Neural cell (in vitro differentiated cells): ENCODE measurements at regions not wholly inside any gene's neighbourhood (a gene's known extent, or its start where the extent isn't known, plus 50 kb on each side); places are given as distances from the start of the nearest gene placed in this dataset.

Experiments used
- H2AFZ ChIP-seq: fragments of 200-600, 300-800 bp; sonication (generic), shearing (Covaris generic); 2 replicates; pipeline ENCODE4 v1.6.0; 2014; ENCODE audit warnings: low read depth, mild to moderate bottlenecking, antibody characterized with exemption, low read length, moderate library complexity
- H3F3A ChIP-seq: fragments of 200-600 bp; shearing (Covaris generic); 2 replicates; pipeline ENCODE4 v1.6.1; 2016; ENCODE audit warnings: mild to moderate bottlenecking, moderate library complexity, mixed read lengths, antibody characterized with exemption, low read length; ENCODE audit not compliant: insufficient read depth, poor library complexity, severe bottlenecking
- H3K27ac ChIP-seq: fragments of 200-600, 300-800 bp; sonication (generic), shearing (Covaris generic); 2 replicates; pipeline ENCODE4 v1.5.1; 2014; ENCODE audit warnings: mild to moderate bottlenecking, low read length, moderate library complexity
- H3K27me3 ChIP-seq: fragments of 300-800, 200-600 bp; sonication (generic), shearing (Covaris generic); 2 replicates; pipeline ENCODE4 v1.6.0; 2014; ENCODE audit warnings: mild to moderate bottlenecking, low read depth, low read length, moderate library complexity; ENCODE audit not compliant: insufficient read depth
- H3K36me3 ChIP-seq: fragments of 300-800, 200-600 bp; sonication (generic), shearing (Covaris generic); 2 replicates; pipeline ENCODE4 v1.5.1; 2014; ENCODE audit warnings: mild to moderate bottlenecking, antibody characterized with exemption, low read length, moderate library complexity; ENCODE audit not compliant: insufficient read depth
- H3K4me2 ChIP-seq: fragments of 300-800, 200-600 bp; sonication (generic), shearing (Covaris generic); 2 replicates; pipeline ENCODE4 v1.6.0; 2014; ENCODE audit warnings: mild to moderate bottlenecking, low read length
- H3K4me3 ChIP-seq: fragments of 300-800, 200-600 bp; sonication (generic), shearing (Covaris generic); 2 replicates; pipeline ENCODE4 v1.5.1; 2014; ENCODE audit warnings: mild to moderate bottlenecking, low read length, moderate library complexity
- H3K79me2 ChIP-seq: fragments of 200-600 bp; shearing (Covaris generic); replicated peaks from 2 replicates; pipeline ENCODE4 v1.6.0; 2014; ENCODE audit warnings: mild to moderate bottlenecking, low read length, moderate library complexity; ENCODE audit not compliant: insufficient read depth
- H3K9ac ChIP-seq: fragments of 300-800, 200-600 bp; sonication (generic), shearing (Covaris generic); 2 replicates; pipeline ENCODE4 v1.6.1; 2016; ENCODE audit warnings: mild to moderate bottlenecking, low read length, mixed read lengths
- H3K9me2 ChIP-seq: fragments of 200-600 bp; shearing (Covaris generic); 2 replicates; pipeline ENCODE4 v1.6.1; 2016; ENCODE audit warnings: mild to moderate bottlenecking, low read length, mixed read lengths; ENCODE audit not compliant: insufficient read depth
- H3K9me3 ChIP-seq: fragments of 200-600, 300-800 bp; sonication (generic), shearing (Covaris generic); 2 replicates; pipeline ENCODE4 v1.6.1; 2016; ENCODE audit warnings: mild to moderate bottlenecking, mixed run types, low read length, moderate library complexity, mixed read lengths
- H4K20me1 ChIP-seq: fragments of 200-600 bp; shearing (Covaris generic); 2 replicates; pipeline ENCODE4 v1.6.1; 2016; ENCODE audit warnings: mild to moderate bottlenecking, mixed run types; ENCODE audit not compliant: insufficient read depth
- EP300 ChIP-seq: fragments of 450-650 bp; conservative IDR thresholded peaks from 2 replicates; pipeline ENCODE4 v1.6.1; 2014; ENCODE audit warnings: antibody characterized with exemption, mild to moderate bottlenecking, moderate library complexity; ENCODE audit not compliant: poor library complexity, severe bottlenecking
- EZH2 ChIP-seq: fragments of 200-600, 300-800 bp; shearing (Covaris generic), sonication (generic); IDR thresholded peaks from 2 replicates; pipeline ENCODE4 v1.6.1; 2014; ENCODE audit warnings: antibody characterized with exemption, low read length, borderline replicate concordance, mild to moderate bottlenecking; ENCODE audit not compliant: insufficient read depth, poor library complexity, severe bottlenecking
- MXI1 ChIP-seq: fragments of 450-650 bp; conservative IDR thresholded peaks from 2 replicates; pipeline ENCODE4 v1.6.1; 2014; ENCODE audit warnings: antibody characterized with exemption, mild to moderate bottlenecking; ENCODE audit not compliant: poor library complexity, severe bottlenecking
- POLR2AphosphoS5 ChIP-seq: IDR thresholded peaks from 2 replicates; pipeline ENCODE4 v1.6.1; 2012
- RAD21 ChIP-seq: fragments of 450-650 bp; conservative IDR thresholded peaks from 2 replicates; pipeline ENCODE4 v1.6.1; 2014; ENCODE audit warnings: antibody characterized with exemption, mild to moderate bottlenecking, moderate library complexity
- REST ChIP-seq: IDR thresholded peaks from 2 replicates; pipeline ENCODE4 v1.6.1; 2012; ENCODE audit warnings: borderline replicate concordance
- SMC3 ChIP-seq: fragments of 450-650 bp; conservative IDR thresholded peaks from 2 replicates; pipeline ENCODE4 v1.6.1; 2014; ENCODE audit warnings: antibody characterized with exemption, mild to moderate bottlenecking, moderate library complexity; ENCODE audit not compliant: poor library complexity
- TAF1 ChIP-seq: IDR thresholded peaks from 2 replicates; pipeline ENCODE4 v1.6.1; 2012; ENCODE audit warnings: low read depth
- TF ChIP-seq, protein P1 (sequence below): fragments of 450-650 bp; IDR thresholded peaks from 2 replicates; pipeline ENCODE4 v1.5.1; 2014; ENCODE audit warnings: antibody characterized with exemption, mild to moderate bottlenecking, moderate library complexity; ENCODE audit not compliant: poor library complexity, severe bottlenecking

DNA sequence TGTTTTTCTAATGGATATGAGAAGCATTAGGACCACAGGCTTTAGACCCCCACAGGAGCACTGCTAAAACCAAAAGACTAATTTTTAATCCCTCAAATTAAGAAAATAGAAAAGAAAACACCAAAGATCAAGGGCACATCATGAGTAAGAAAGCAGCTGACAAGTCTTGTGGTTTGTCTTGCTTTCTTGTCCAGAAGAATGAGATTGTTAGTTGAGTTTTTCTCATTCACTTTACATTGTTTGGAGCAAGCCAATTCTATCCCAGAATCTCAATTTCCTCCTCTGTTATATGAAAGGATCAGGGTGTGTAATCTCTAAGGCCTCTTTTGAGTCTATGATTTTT lies 899.0 kb downstream of the KCNJ2 start:
- Histone ChIP-seq H3K4me2 (no peak overlapping the region), H3K4me3 (no peak overlapping the region), H3K79me2 (no peaks in the 10 kb centered on the region), H3K9ac (no peak overlapping the region), H3K36me3 (no peaks in the 10 kb centered on the region), H3F3A (no peaks in the 10 kb centered on the region), H2AFZ (no peak overlapping the region), H3K9me3 (no peaks in the 10 kb centered on the region), H4K20me1 (no peaks in the 10 kb centered on the region), H3K27me3 (no peaks in the 10 kb centered on the region), H3K27ac (no peak overlapping the region), H3K9me2 (no peaks in the 10 kb centered on the region)
- TF ChIP-seq RAD21 (no peak), MXI1 (no peak), REST (no peak), SMC3 (no peak), TAF1 (no peak), EP300 (no peak), EZH2 (no peak), POLR2AphosphoS5 (no peak)
- TF ChIP-seq, protein P1, sequence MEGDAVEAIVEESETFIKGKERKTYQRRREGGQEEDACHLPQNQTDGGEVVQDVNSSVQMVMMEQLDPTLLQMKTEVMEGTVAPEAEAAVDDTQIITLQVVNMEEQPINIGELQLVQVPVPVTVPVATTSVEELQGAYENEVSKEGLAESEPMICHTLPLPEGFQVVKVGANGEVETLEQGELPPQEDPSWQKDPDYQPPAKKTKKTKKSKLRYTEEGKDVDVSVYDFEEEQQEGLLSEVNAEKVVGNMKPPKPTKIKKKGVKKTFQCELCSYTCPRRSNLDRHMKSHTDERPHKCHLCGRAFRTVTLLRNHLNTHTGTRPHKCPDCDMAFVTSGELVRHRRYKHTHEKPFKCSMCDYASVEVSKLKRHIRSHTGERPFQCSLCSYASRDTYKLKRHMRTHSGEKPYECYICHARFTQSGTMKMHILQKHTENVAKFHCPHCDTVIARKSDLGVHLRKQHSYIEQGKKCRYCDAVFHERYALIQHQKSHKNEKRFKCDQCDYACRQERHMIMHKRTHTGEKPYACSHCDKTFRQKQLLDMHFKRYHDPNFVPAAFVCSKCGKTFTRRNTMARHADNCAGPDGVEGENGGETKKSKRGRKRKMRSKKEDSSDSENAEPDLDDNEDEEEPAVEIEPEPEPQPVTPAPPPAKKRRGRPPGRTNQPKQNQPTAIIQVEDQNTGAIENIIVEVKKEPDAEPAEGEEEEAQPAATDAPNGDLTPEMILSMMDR = no peak

DNA sequence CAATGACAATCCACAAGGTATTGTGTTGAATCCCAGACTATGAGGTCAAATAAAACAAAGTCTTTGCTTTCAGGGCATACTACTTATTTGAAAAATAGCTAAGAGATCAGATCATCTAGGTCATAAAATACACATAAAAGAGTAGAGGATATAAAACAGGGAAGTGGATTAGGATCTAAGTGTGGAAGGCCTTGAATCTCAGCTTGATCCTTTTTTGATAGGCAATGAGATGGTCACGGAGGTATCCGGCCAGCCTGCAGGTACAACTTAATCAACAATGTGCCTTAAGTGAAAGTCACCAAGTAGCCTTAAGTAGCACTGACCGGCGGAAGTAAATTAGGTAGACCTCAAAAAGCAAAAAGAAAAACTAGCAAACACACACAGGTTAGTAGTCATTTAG lies 901.7 kb downstream of the KCNJ2 start:
- H4K20me1 ChIP-seq = no peaks in the 10 kb centered on the region
- H3K4me3 ChIP-seq = no peak overlapping the region
- no peaks in the 10 kb centered on the region for H3K79me2 ChIP-seq
- TF ChIP-seq REST (no peak), RAD21 (no peak), SMC3 (no peak), EP300 (no peak), POLR2AphosphoS5 (no peak)
- TF ChIP-seq, protein P1 = no peak
- no peaks in the 10 kb centered on the region for H3K9me2 ChIP-seq
- H3F3A ChIP-seq = no peaks in the 10 kb centered on the region
- no peak overlapping the region for H3K27ac ChIP-seq
- H3K27me3 ChIP-seq = no peaks in the 10 kb centered on the region
- no peak overlapping the region for H2AFZ ChIP-seq
- no peak overlapping the region for H3K4me2 ChIP-seq
- H3K9ac ChIP-seq = no peak overlapping the region
- H3K9me3 ChIP-seq = no peaks in the 10 kb centered on the region
- no peaks in the 10 kb centered on the region for H3K36me3 ChIP-seq
